ENCODE measurements at regions not wholly inside any gene's neighbourhood (a gene's known extent, or its start where the extent isn't known, plus 50 kb on each side); places are given as distances from the start of the nearest gene placed in this dataset.

DNA sequence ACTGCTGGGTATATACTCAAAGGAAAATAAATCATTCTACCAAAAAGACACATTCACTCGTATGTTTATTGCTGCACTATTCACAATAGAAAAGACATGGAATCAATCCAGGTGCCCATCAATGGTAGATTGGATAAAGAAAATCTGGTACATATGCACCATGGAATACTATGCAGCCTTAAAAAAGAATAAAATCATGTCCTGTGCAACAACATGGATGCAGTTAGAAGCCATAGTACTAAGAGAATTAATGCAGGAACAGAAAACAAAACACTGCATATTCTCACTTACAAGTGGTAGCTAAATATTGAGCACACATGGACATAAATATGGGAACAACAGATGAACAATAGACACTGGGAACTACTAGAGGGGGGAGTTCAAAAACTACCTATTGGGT is 96.3 kb downstream of the FAM76B start:
- Histone ChIP-seq H3K4me3 (ENCODE audit: low read length) (no peak overlapping the region), H3K9me3 (ENCODE audit: control insufficient read depth, insufficient read depth, low read length) (no peaks in the 10 kb centered on the region), H3K4me1 (ENCODE audit: control insufficient read depth, insufficient read depth, low read length) (no peaks in the 10 kb centered on the region), H3K27ac (ENCODE audit: low read length) (no peak overlapping the region), H3K36me3 (ENCODE audit: control insufficient read depth, insufficient read depth, low read length) (no peaks in the 10 kb centered on the region), H3K27me3 (ENCODE audit: control insufficient read depth, insufficient read depth, low read length) (no peaks in the 10 kb centered on the region)
- Mint-ChIP-seq H3K27me3 (ENCODE audit: low read depth in 2 of 2) (no peaks in the 10 kb centered on the region), H3K27ac (no peak overlapping the region), H3K4me1 (peaks cover 0 to 5% of the 10 kb centered on the region in 2 donors), H3K9me3 (no peaks in the 10 kb centered on the region), H3K36me3 (no peaks in the 10 kb centered on the region), H3K4me3 (no peak overlapping the region)
- TF ChIP-seq, protein P1, sequence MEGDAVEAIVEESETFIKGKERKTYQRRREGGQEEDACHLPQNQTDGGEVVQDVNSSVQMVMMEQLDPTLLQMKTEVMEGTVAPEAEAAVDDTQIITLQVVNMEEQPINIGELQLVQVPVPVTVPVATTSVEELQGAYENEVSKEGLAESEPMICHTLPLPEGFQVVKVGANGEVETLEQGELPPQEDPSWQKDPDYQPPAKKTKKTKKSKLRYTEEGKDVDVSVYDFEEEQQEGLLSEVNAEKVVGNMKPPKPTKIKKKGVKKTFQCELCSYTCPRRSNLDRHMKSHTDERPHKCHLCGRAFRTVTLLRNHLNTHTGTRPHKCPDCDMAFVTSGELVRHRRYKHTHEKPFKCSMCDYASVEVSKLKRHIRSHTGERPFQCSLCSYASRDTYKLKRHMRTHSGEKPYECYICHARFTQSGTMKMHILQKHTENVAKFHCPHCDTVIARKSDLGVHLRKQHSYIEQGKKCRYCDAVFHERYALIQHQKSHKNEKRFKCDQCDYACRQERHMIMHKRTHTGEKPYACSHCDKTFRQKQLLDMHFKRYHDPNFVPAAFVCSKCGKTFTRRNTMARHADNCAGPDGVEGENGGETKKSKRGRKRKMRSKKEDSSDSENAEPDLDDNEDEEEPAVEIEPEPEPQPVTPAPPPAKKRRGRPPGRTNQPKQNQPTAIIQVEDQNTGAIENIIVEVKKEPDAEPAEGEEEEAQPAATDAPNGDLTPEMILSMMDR (IDR thresholded peaks at IDR 0.05): no peak
- no CpG with 5 or more reads among the region's 1 CpG for WGBS (ENCODE audit: insufficient coverage)
- DNase-seq: no peak
- intact Hi-C loops (cut with micrococcal nuclease): no loop called here
- no peak for ATAC-seq

DNA sequence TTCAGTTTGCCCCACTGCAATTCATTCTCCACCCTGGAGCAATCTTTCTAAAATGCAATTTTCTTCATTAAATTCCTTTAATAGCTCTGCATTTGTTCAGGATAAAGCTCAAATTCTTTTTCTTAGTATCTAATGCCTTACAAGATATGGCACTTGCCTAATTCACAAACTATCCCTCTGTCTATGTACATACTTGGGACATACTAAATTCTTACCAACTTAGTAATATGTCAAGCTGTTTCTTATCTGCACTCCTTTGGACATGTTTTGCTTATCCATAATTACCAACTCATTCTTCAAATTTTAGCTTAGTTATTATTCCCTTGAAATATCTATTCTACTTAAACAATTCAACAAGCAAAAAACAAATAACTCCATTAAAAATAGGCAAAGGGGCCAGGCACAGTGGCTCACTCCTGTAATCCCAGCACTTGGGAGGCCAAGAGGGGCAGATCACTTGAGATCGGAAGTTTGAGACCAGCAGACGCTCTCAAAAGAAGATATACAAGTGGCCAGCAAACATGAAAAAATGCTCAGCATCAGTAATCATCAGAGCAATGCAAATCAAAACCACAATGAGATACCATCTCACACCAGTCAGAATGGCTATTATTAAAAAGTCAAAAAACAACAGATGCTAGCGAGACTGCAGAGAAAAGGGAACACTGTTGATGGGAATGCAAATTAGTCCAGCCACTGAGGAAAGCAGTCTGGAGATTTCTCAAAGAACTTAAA is 96.9 kb downstream of the FAM76B start:
- Mint-ChIP-seq H3K9me3 (no peaks in the 10 kb centered on the region), H3K27ac (no peak overlapping the region), H3K27me3 (ENCODE audit: low read depth in 2 of 2) (no peaks in the 10 kb centered on the region), H3K36me3 (no peaks in the 10 kb centered on the region), H3K4me1 (no peaks in the 10 kb centered on the region), H3K4me3 (no peak overlapping the region)
- H3K27me3 ChIP-seq (ENCODE audit: control insufficient read depth, insufficient read depth, low read length): no peaks in the 10 kb centered on the region
- no peak overlapping the region for H3K4me3 ChIP-seq (ENCODE audit: low read length)
- ATAC-seq (no peak), DNase-seq (no peak)
- H3K27ac ChIP-seq (ENCODE audit: low read length): no peak overlapping the region
- TF ChIP-seq, protein P1 (IDR thresholded peaks at IDR 0.05): no peak
- H3K36me3 ChIP-seq (ENCODE audit: control insufficient read depth, insufficient read depth, low read length): no peaks in the 10 kb centered on the region
- no peaks in the 10 kb centered on the region for H3K9me3 ChIP-seq (ENCODE audit: control insufficient read depth, insufficient read depth, low read length)
- H3K4me1 ChIP-seq (ENCODE audit: control insufficient read depth, insufficient read depth, low read length): no peaks in the 10 kb centered on the region
- intact Hi-C loops (cut with micrococcal nuclease): no loop called here
- 65% methylated on average over 3 of the region's 3 CpGs for WGBS (ENCODE audit: insufficient coverage)

DNA sequence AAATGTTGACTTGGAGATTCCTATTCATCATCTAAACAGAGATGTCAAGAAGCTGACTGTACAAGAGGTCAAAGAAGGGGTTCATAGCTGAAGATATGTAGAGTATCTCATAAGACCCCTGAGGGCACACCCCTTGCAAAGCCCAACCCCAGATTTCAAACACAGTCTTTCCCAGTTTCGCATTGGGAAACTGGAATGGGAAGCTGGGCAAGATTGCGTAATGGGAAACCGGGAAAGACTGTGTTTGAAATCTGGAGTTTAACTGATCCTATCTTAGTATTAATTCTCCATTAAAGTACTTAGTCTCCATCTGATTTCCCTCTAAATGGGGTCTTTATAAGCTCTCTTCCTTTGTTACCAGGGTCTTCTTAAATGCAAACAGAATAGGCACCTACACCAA is 99.5 kb downstream of the FAM76B start:
- no peaks in the 10 kb centered on the region for H3K9me3 Mint-ChIP-seq
- ATAC-seq (no peak), DNase-seq (no peak)
- Histone ChIP-seq H3K27me3 (ENCODE audit: control insufficient read depth, insufficient read depth, low read length) (no peaks in the 10 kb centered on the region), H3K4me3 (ENCODE audit: low read length) (no peak overlapping the region), H3K9me3 (ENCODE audit: control insufficient read depth, insufficient read depth, low read length) (no peaks in the 10 kb centered on the region), H3K36me3 (ENCODE audit: control insufficient read depth, insufficient read depth, low read length) (no peaks in the 10 kb centered on the region), H3K4me1 (ENCODE audit: control insufficient read depth, insufficient read depth, low read length) (no peaks in the 10 kb centered on the region), H3K27ac (ENCODE audit: low read length) (no peak overlapping the region)
- H3K4me3 Mint-ChIP-seq: no peak overlapping the region
- H3K27me3 Mint-ChIP-seq (ENCODE audit: low read depth in 2 of 2): no peaks in the 10 kb centered on the region
- intact Hi-C loops (cut with micrococcal nuclease): no loop called here
- TF ChIP-seq, protein P1 (IDR thresholded peaks at IDR 0.05): no peak
- no CpG with 5 or more reads among the region's 3 CpGs for WGBS (ENCODE audit: insufficient coverage)
- H3K36me3 Mint-ChIP-seq: no peaks in the 10 kb centered on the region
- H3K27ac Mint-ChIP-seq: no peak overlapping the region
- no peaks in the 10 kb centered on the region for H3K4me1 Mint-ChIP-seq
